ENCODE measurements at regions not wholly inside any gene's neighbourhood (a gene's known extent, or its start where the extent isn't known, plus 50 kb on each side); places are given as distances from the start of the nearest gene placed in this dataset.

DNA sequence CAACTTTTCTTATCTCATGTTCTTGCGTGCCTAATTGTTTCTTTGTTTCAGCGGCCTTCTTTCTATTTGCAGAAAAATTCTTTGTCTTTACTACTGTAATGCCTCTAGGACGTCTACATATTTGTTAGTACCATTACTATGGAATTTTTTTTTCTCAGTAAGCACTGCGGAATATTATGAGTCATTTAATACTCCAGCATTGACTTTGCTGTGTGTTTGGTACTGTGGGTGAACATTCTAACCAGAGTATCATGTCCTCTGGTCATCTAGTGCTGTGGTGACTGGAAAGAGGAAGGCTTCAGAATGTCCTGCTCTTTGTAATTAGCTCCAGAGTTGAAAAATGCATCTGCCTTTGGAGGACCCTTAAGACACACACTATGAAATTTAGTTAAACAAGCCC is 58.5 kb upstream of the FERD3L start:
- TF ChIP-seq, protein P1, sequence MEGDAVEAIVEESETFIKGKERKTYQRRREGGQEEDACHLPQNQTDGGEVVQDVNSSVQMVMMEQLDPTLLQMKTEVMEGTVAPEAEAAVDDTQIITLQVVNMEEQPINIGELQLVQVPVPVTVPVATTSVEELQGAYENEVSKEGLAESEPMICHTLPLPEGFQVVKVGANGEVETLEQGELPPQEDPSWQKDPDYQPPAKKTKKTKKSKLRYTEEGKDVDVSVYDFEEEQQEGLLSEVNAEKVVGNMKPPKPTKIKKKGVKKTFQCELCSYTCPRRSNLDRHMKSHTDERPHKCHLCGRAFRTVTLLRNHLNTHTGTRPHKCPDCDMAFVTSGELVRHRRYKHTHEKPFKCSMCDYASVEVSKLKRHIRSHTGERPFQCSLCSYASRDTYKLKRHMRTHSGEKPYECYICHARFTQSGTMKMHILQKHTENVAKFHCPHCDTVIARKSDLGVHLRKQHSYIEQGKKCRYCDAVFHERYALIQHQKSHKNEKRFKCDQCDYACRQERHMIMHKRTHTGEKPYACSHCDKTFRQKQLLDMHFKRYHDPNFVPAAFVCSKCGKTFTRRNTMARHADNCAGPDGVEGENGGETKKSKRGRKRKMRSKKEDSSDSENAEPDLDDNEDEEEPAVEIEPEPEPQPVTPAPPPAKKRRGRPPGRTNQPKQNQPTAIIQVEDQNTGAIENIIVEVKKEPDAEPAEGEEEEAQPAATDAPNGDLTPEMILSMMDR (IDR thresholded peaks at IDR 0.05; ENCODE audit: insufficient read depth, low read depth, low read length), result no peak
- TF ChIP-seq EZH2 (IDR thresholded peaks at IDR 0.05; ENCODE audit: insufficient read depth, low read length), result no peak
